ENCODE measurements at regions not wholly inside any gene's neighbourhood (a gene's known extent, or its start where the extent isn't known, plus 50 kb on each side); places are given as distances from the start of the nearest gene placed in this dataset.

DNA sequence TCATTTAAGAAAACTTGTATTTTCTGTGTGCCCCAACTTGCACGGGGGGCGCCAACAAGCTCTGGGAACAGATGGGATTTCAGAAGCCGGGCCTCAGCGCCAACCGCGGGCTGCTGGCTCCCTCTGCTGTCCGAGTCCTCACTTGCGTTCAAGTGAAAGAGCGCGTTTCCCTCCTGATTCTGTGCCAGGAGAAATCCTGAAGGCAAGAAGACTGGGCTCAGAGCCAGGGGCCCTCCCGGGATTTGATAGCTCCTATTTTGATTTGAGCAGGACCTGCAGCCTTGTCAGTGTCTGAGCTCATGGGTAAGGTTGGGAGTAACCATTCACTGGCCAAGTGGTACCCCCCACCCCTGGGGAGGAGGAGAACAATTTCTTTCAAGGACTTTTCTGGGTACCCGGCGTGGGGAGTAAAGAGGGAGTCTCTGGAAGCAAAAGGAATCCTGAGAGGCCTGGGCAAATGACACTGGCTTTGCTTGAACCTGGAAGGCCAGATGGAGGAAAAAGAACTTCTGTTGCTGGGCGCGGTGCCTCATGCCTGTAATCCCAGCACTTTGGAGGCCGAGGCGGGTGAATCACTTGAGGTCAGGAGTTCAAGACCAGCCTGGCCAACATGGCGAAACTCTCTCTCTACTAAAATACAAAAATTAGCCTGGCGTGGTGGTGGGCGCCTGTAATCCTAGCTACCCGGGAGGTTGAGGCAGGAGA, 179.0 kb upstream of the RGS6 start:
- 34 to 35% methylated on average over 17 to 21 of the region's 21 CpGs for WGBS, 2 donors
- Histone ChIP-seq H3K9me3 (peaks cover 0 to 9% (median 8%) of the 10 kb centered on the region in 4 donors), H3K4me3 (peak overlapping the region in 2 of 4 donors; percentile 11 to 13), H3K4me1 (peaks cover 8 to 11% (median 9%) of the 10 kb centered on the region in 4 donors), H3K27ac (peak overlapping the region in 1 of 4 donors; percentile 30), H3K36me3 (no peaks in the 10 kb centered on the region), H3K27me3 (no peaks in the 10 kb centered on the region)
- ATAC-seq (ENCODE audit: low FRiP score in 2 of 2), result peak; percentile 75 to 92
- peak; percentile 85 to 94 for DNase-seq
- no peak for TF ChIP-seq POLR2AphosphoS5 (IDR thresholded peaks at IDR 0.05)
- peak; percentile 75 to 91 (median 86) for TF ChIP-seq CTCF (IDR thresholded peaks at IDR 0.05)
- no peak for TF ChIP-seq EP300 (IDR thresholded peaks at IDR 0.05)
- no peak for TF ChIP-seq POLR2A (IDR thresholded peaks at IDR 0.05)

GRCh38 chr14:71753976-71754375, 178.3 kb upstream of the RGS6 start:
- TF ChIP-seq CTCF (IDR thresholded peaks at IDR 0.05) (no peak), EP300 (IDR thresholded peaks at IDR 0.05) (no peak), POLR2AphosphoS5 (IDR thresholded peaks at IDR 0.05) (no peak), POLR2A (IDR thresholded peaks at IDR 0.05) (no peak)
- ATAC-seq (ENCODE audit: low FRiP score in 2 of 2) (no peak), DNase-seq (peak in 1 of 2 donors; percentile 67)
- Histone ChIP-seq H3K4me3 (no peak overlapping the region), H3K9me3 (peaks cover 0 to 2% (median under 1%) of the 10 kb centered on the region in 4 donors), H3K27ac (no peak overlapping the region), H3K27me3 (no peaks in the 10 kb centered on the region), H3K4me1 (peaks cover 8 to 11% (median 9%) of the 10 kb centered on the region in 4 donors), H3K36me3 (no peaks in the 10 kb centered on the region)
- 92 to 94% methylated on average over 15 to 16 of the region's 16 CpGs for WGBS, 2 donors

DNA sequence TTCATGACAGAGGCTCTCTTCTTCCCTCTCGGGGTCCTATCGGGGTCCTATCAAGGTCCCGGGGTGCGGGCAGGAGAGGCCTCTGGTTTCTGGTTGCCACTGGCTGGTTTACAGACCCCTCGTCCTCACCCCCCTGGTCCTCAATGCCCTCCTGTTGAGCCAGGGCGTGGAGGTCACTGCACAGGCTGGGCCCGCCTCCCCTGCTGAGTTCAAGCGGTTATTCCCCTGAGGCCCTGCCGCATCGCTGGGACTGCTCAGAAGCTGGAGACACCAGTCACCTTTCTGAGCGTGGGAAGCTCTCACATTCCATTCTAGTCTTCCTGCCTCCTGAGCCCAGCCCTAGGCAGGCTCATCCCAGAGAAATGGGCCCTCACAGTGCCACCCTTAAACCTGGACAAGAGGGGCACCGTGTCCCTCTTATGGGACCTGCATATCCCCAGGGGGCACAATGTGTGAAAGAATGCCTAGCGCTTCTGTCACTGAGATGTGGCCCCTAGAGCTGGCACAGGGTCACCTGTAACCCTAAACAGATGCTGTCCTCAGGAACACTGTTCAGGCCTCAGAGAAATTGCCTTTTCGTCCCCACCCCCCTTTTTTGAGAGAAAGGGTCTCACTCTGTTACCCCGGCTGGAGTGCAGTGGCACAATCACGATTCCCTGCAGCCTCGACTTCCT, 177.7 kb upstream of the RGS6 start:
- Histone ChIP-seq H3K9me3 (no peaks in the 10 kb centered on the region), H3K27me3 (no peaks in the 10 kb centered on the region), H3K27ac (no peak overlapping the region), H3K4me1 (peaks cover 8 to 11% (median 9%) of the 10 kb centered on the region in 4 donors), H3K36me3 (no peaks in the 10 kb centered on the region), H3K4me3 (no peak overlapping the region)
- 94 to 95% methylated on average over 13 to 17 of the region's 17 CpGs for WGBS, 2 donors
- DNase-seq (peak in 1 of 2 donors; percentile 42), ATAC-seq (ENCODE audit: low FRiP score in 2 of 2) (no peak)
- TF ChIP-seq EP300 (IDR thresholded peaks at IDR 0.05) (no peak), POLR2A (IDR thresholded peaks at IDR 0.05) (no peak), CTCF (IDR thresholded peaks at IDR 0.05) (no peak), POLR2AphosphoS5 (IDR thresholded peaks at IDR 0.05) (no peak)

- Histone ChIP-seq H3K4me3 (no peak overlapping the region), H3K27me3 (no peaks in the 10 kb centered on the region), H3K36me3 (no peaks in the 10 kb centered on the region), H3K27ac (no peak overlapping the region), H3K9me3 (peaks cover 0 to 5% (median 0%) of the 10 kb centered on the region in 4 donors), H3K4me1 (peaks cover under 1 to 2% (median 2%) of the 10 kb centered on the region in 4 donors)
- 83 to 87% methylated on average over 12 of the region's 12 CpGs for WGBS, 2 donors
- ATAC-seq (ENCODE audit: low FRiP score in 2 of 2) (no peak), DNase-seq (no peak)
- no peak for TF ChIP-seq EP300 (IDR thresholded peaks at IDR 0.05)
- TF ChIP-seq CTCF (IDR thresholded peaks at IDR 0.05), result no peak
- no peak for TF ChIP-seq POLR2A (IDR thresholded peaks at IDR 0.05)
- TF ChIP-seq POLR2AphosphoS5 (IDR thresholded peaks at IDR 0.05), result no peak
Measured at GRCh38 chr14:71758229-71758951, 173.8 kb upstream of the RGS6 start.
